Osteoblast (primary cell): ENCODE measurements at regions not wholly inside any gene's neighbourhood (a gene's known extent, or its start where the extent isn't known, plus 50 kb on each side); places are given as distances from the start of the nearest gene placed in this dataset.
"Not testable (repeated sequence)": the region's sequence is repeated elsewhere in the genome, so short reads cannot be mapped to it uniquely, and the experiment has no call there.

ENCODE experiments used
- DNase-seq: peaks from one replicate; pipeline ENCODE4 v3.0.0; 2011; ENCODE audit warnings: low spot score, mixed read lengths; ENCODE audit not compliant: insufficient read length; ENCODE audit errors: missing footprints
- H2AFZ ChIP-seq: 2 replicates; pipeline ENCODE4 v1.6.0; 2011; ENCODE audit warnings: mild to moderate bottlenecking, low read length
- H3K27ac ChIP-seq: 2 replicates; pipeline ENCODE4 v1.5.1; 2011; ENCODE audit warnings: mild to moderate bottlenecking, low read depth, low read length, moderate library complexity
- H3K27me3 ChIP-seq: 2 replicates; pipeline ENCODE4 v1.6.0; 2012; ENCODE audit warnings: mild to moderate bottlenecking, control low read depth, inconsistent platforms, low read length, moderate library complexity; ENCODE audit not compliant: insufficient read depth
- H3K36me3 ChIP-seq: 2 replicates; pipeline ENCODE4 v1.5.1; 2011; ENCODE audit warnings: mild to moderate bottlenecking, low read length, control low read depth, moderate library complexity; ENCODE audit not compliant: insufficient read depth
- H3K4me1 ChIP-seq: 2 replicates; pipeline ENCODE4 v1.5.1; 2011; ENCODE audit warnings: mild to moderate bottlenecking, low read length, control low read depth, moderate library complexity; ENCODE audit not compliant: insufficient read depth
- H3K4me2 ChIP-seq: 2 replicates; pipeline ENCODE4 v1.6.0; 2011; ENCODE audit warnings: mild to moderate bottlenecking, low read length; ENCODE audit not compliant: insufficient read depth
- H3K4me3 ChIP-seq: fragments of 200-600 bp; sonication (generic); 3 replicates; pipeline ENCODE4 v1.5.1; 2012; ENCODE audit warnings: mild to moderate bottlenecking, low read length, inconsistent platforms; ENCODE audit not compliant: insufficient read depth
- H3K79me2 ChIP-seq: 2 replicates; pipeline ENCODE4 v1.6.0; 2012; ENCODE audit warnings: mild to moderate bottlenecking, low read length, control low read depth, inconsistent platforms; ENCODE audit not compliant: insufficient read depth
- H3K9me3 ChIP-seq: 2 replicates; pipeline ENCODE4 v1.5.1; 2011; ENCODE audit warnings: low read depth, low read length, control low read depth
- H4K20me1 ChIP-seq: 2 replicates; pipeline ENCODE4 v1.6.0; 2012; ENCODE audit warnings: mild to moderate bottlenecking, low read length, control low read depth; ENCODE audit not compliant: insufficient read depth
- CTCF ChIP-seq: IDR thresholded peaks from 2 replicates; pipeline ENCODE4 v1.5.1; 2011; ENCODE audit warnings: mild to moderate bottlenecking, low read depth, low read length, moderate library complexity; ENCODE audit errors: extremely low read depth

DNA sequence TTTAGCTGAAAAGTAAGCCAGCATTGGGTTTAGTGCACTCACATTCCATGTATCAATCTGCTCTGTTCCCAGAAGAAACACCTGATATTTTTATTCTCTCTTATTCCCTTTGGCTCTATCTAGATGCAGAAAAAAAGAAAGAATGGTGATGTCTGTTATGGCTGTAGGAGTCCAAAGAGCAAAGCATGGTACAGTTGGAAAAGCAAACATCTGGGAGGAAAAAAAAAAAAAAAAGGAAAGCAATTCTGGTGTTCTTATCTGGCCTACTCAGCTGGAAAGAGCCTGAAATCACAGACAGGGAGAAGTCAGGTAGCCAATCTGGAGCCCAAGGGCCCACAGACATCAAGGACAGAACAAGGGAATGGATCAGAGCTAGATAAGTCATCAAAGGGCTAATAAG, 293.9 kb downstream of the DUSP6 start:
- Histone ChIP-seq H3K4me3 (no peak overlapping the region), H3K36me3 (no peaks in the 10 kb centered on the region), H3K4me2 (no peak overlapping the region), H3K27ac (no peak overlapping the region), H3K9me3 (no peaks in the 10 kb centered on the region), H3K4me1 (peaks cover 9% of the 10 kb centered on the region), H4K20me1 (no peaks in the 10 kb centered on the region), H3K79me2 (no peaks in the 10 kb centered on the region), H2AFZ (no peak overlapping the region), H3K27me3 (no peaks in the 10 kb centered on the region)
- no peak for DNase-seq
- TF ChIP-seq CTCF = no peak

DNA sequence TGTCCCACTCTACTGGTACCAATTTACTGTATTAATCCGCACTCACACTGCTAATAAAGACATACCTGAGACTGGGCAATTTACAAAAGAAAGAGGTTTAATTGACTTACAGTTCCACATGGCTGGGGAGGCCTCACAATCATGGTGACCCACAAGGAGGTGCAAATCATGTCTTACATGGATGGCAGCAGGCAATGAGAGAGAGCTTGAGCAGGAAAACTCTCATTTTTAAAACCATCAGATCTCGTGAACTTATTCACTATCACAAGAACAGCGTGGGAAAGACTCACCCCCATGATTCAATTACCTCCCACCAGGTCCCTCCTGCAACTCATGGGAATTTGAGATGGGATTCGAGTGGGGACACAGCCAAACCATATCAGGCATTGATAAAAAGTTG, 298.5 kb downstream of the DUSP6 start:
- H4K20me1 ChIP-seq, DNase-seq, H3K27me3 ChIP-seq, H3K4me3 ChIP-seq, H3K36me3 ChIP-seq, H3K27ac ChIP-seq, H3K9me3 ChIP-seq, H2AFZ ChIP-seq, H3K79me2 ChIP-seq, H3K4me1 ChIP-seq, H3K4me2 ChIP-seq: not testable (repeated sequence)

DNA sequence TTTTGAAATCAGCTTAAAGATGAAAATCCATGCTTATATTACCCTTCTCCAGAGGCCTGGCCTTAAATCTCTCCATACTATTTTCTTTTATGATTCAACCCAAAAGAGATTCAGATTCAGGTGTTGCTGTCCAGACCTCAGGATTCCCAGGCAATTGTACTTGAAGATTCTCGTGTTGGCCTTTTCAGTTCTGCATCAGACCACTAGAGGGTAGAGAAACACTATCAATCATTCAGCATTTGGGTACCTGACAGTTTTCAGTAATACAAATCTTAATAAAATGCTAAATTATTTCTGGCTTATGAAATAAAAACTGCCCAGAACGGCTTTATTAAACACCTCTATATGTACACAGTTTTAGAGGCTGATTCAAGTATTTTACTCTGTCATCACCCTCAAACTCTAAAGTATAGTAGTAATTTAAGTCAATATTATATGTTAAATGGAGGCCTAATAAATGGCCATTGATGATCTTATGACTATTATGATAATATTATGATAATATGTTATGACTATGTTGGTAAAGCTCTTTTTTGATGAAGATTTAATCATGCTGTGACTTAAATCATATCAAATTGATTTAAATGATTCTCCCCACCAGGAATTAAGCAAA, 301.1 kb downstream of the DUSP6 start:
- Histone ChIP-seq H4K20me1 (no peaks in the 10 kb centered on the region), H3K4me2 (no peak overlapping the region), H3K36me3 (no peaks in the 10 kb centered on the region), H3K27me3 (no peaks in the 10 kb centered on the region), H3K27ac (peak overlapping the region; percentile 20), H3K79me2 (no peaks in the 10 kb centered on the region), H3K4me3 (no peak overlapping the region), H3K9me3 (no peaks in the 10 kb centered on the region), H2AFZ (no peak overlapping the region), H3K4me1 (no peaks in the 10 kb centered on the region)
- TF ChIP-seq CTCF = peak; percentile 89
- peak; percentile 65 for DNase-seq

- Histone ChIP-seq H3K4me2 (no peak overlapping the region), H4K20me1 (no peaks in the 10 kb centered on the region), H3K79me2 (no peaks in the 10 kb centered on the region), H3K9me3 (no peaks in the 10 kb centered on the region), H3K27ac (no peak overlapping the region), H3K36me3 (no peaks in the 10 kb centered on the region), H3K4me3 (no peak overlapping the region), H2AFZ (no peak overlapping the region), H3K27me3 (no peaks in the 10 kb centered on the region), H3K4me1 (no peaks in the 10 kb centered on the region)
- TF ChIP-seq CTCF = no peak
- no peak for DNase-seq
Observed at GRCh38 chr12:89047856-89048418, 304.4 kb downstream of the DUSP6 start.
